H1 (cell line): ENCODE measurements at regions not wholly inside any gene's neighbourhood (a gene's known extent, or its start where the extent isn't known, plus 50 kb on each side); places are given as distances from the start of the nearest gene placed in this dataset.

Experiments
- CTCF ChIA-PET: fragments of 300-600 bp; sonication (Branson Sonifier 250); formaldehyde crosslinking; loops from one replicate; lab custom pipeline; 2021; ENCODE audit not compliant: partially characterized antibody; lab: Charles Lee
- POLR2A ChIA-PET: fragments of 300-600 bp; sonication (Branson Sonifier 250); formaldehyde crosslinking; loops from one replicate; lab custom pipeline; 2021; ENCODE audit warnings: inconsistent platforms; ENCODE audit not compliant: partially characterized antibody; lab: Charles Lee
- DNase-seq, 2 experiments: peaks; one replicate each; pipeline versions ENCODE4 v3.0.0 to v3.0.0-alpha.2; 2010 to 2022; ENCODE audit warnings: low spot score in 2 of 2, low read depth in 1 of 2, mixed read lengths in 1 of 2
- FAIRE-seq: peaks from 2 replicates; lab custom pipeline; 2011; peaks lifted over from hg19 to GRCh38; lab: Jason Lieb, UNC
- H2AFZ ChIP-seq: 2 replicates; pipeline ENCODE4 v1.8.1; 2012; ENCODE audit warnings: low read length, inconsistent platforms
- H2AK5ac ChIP-seq: 2 replicates; pipeline ENCODE4 v1.6.1; 2013; ENCODE audit warnings: low read depth, low read length
- H2BK120ac ChIP-seq: replicated peaks from 2 replicates; pipeline ENCODE3; 2013; ENCODE audit warnings: low read depth, low read length, inconsistent platforms
- H2BK12ac ChIP-seq: 2 replicates; pipeline ENCODE4 v1.6.1; 2013; ENCODE audit warnings: low read depth, low read length
- H2BK15ac ChIP-seq: 2 replicates; pipeline ENCODE4 v1.6.1; 2013; ENCODE audit warnings: low read length
- H2BK20ac ChIP-seq: 2 replicates; pipeline ENCODE4 v1.6.1; 2013; ENCODE audit warnings: low read length
- H2BK5ac ChIP-seq: 2 replicates; pipeline ENCODE4 v1.6.1; 2013; ENCODE audit warnings: low read depth, low read length
- H3K14ac ChIP-seq: 2 replicates; pipeline ENCODE4 v1.6.1; 2013; ENCODE audit warnings: inconsistent platforms; ENCODE audit not compliant: insufficient read length
- H3K18ac ChIP-seq: 2 replicates; pipeline ENCODE4 v1.6.1; 2013; ENCODE audit warnings: low read length; ENCODE audit errors: extremely low read depth
- H3K23ac ChIP-seq: 2 replicates; pipeline ENCODE4 v1.6.1; 2013; ENCODE audit warnings: inconsistent platforms; ENCODE audit not compliant: insufficient read length
- H3K23me2 ChIP-seq: 2 replicates; pipeline ENCODE4 v1.6.1; 2013; ENCODE audit warnings: low read depth, low read length
- H3K27ac ChIP-seq: 2 replicates; pipeline ENCODE4 v1.6.1; 2011; ENCODE audit warnings: low read depth, low read length, inconsistent platforms
- H3K27me3 ChIP-seq, 4 experiments: replicated peaks in 1 of 4; 1 replicate in 1 of 4; 2 replicates in 3 of 4; pipeline versions ENCODE4 v1.6.1 to v1.8.1; 2011 to 2013; ENCODE audit warnings: low read length in 3 of 4, mild to moderate bottlenecking in 3 of 4, inconsistent platforms in 2 of 4, mixed read lengths in 2 of 4, moderate library complexity in 1 of 4; ENCODE audit not compliant: control insufficient read depth in 3 of 4, insufficient read depth in 3 of 4; ENCODE audit errors: extremely low read depth in 1 of 4
- H3K36me3 ChIP-seq, 4 experiments: 2 replicates each; pipeline versions ENCODE4 v1.6.1 to v1.8.1; 2011 to 2013; ENCODE audit warnings: mild to moderate bottlenecking in 4 of 4, low read length in 3 of 4, moderate library complexity in 2 of 4, control low read depth in 1 of 4, inconsistent platforms in 1 of 4; ENCODE audit not compliant: insufficient read depth in 4 of 4, control insufficient read depth in 2 of 4
- H3K4ac ChIP-seq: replicated peaks from 2 replicates; pipeline ENCODE3; 2013; ENCODE audit warnings: low read length, low read depth, mixed read lengths, inconsistent platforms; ENCODE audit not compliant: insufficient read length
- H3K4me1 ChIP-seq, 4 experiments: replicated peaks in 1 of 4; 1 replicate in 1 of 4; 2 replicates in 3 of 4; pipeline versions ENCODE4 v1.6.1 to v1.8.1; 2011 to 2013; ENCODE audit warnings: low read length in 3 of 4, inconsistent platforms in 2 of 4, mixed read lengths in 1 of 4; ENCODE audit not compliant: insufficient read depth in 4 of 4, control insufficient read depth in 3 of 4
- H3K4me2 ChIP-seq, 2 experiments: 2 replicates each; pipeline versions ENCODE4 v1.6.1 to v1.8.1; 2011 to 2013; ENCODE audit warnings: low read depth in 2 of 2, low read length in 2 of 2, control low read depth in 1 of 2, inconsistent platforms in 1 of 2, mild to moderate bottlenecking in 1 of 2; ENCODE audit not compliant: insufficient read depth in 1 of 2
- H3K4me3 ChIP-seq, 4 experiments: fragments of 200-600, 300-600 bp in 1 of 4; sonication (generic), shearing (Covaris generic), sonication (Bioruptor Twin) in 1 of 4; 2 replicates each; pipeline versions ENCODE4 v1.5.1 to v1.8.1; 2011 to 2016; ENCODE audit warnings: low read length in 4 of 4, low read depth in 3 of 4, control low read depth in 2 of 4, inconsistent platforms in 2 of 4, mild to moderate bottlenecking in 2 of 4, mixed read lengths in 1 of 4, moderate library complexity in 1 of 4; ENCODE audit not compliant: insufficient read depth in 2 of 4; ENCODE audit errors: extremely low read depth in 1 of 4
- H3K56ac ChIP-seq: replicated peaks from 2 replicates; pipeline ENCODE3; 2013; ENCODE audit warnings: low read depth, mild to moderate bottlenecking, mixed read lengths, low read length, inconsistent platforms; ENCODE audit not compliant: insufficient read length
- H3K79me1 ChIP-seq: 2 replicates; pipeline ENCODE4 v1.6.1; 2013; ENCODE audit warnings: low read depth, low read length, control low read depth
- H3K79me2 ChIP-seq, 2 experiments: 2 replicates each; pipeline versions ENCODE4 v1.6.1 to v1.8.1; 2012 to 2013; ENCODE audit warnings: low read length in 2 of 2, mild to moderate bottlenecking in 2 of 2, inconsistent platforms in 1 of 2; ENCODE audit not compliant: insufficient read depth in 2 of 2, control insufficient read depth in 1 of 2
- H3K9ac ChIP-seq, 4 experiments: replicated peaks in 1 of 4; 1 replicate in 1 of 4; 2 replicates in 3 of 4; pipeline versions ENCODE4 v1.6.1 to v1.8.1; 2011 to 2013; ENCODE audit warnings: low read depth in 3 of 4, low read length in 3 of 4, control low read depth in 2 of 4, mild to moderate bottlenecking in 2 of 4, moderate library complexity in 2 of 4, inconsistent platforms in 1 of 4; ENCODE audit errors: extremely low read depth in 1 of 4
- H3K9me3 ChIP-seq, 2 experiments: 2 replicates each; pipeline versions ENCODE4 v1.6.1 to v1.8.1; 2012 to 2013; ENCODE audit warnings: mild to moderate bottlenecking in 2 of 2, moderate library complexity in 2 of 2, control low read depth in 1 of 2, inconsistent platforms in 1 of 2, low read depth in 1 of 2, low read length in 1 of 2, mixed read lengths in 1 of 2; ENCODE audit not compliant: insufficient read depth in 2 of 2
- H4K20me1 ChIP-seq, 2 experiments: replicated peaks in 1 of 2; 2 replicates each; pipeline versions ENCODE3 to v1.8.1; 2011 to 2013; ENCODE audit warnings: inconsistent platforms in 2 of 2, low read length in 2 of 2, mild to moderate bottlenecking in 1 of 2; ENCODE audit not compliant: insufficient read depth in 2 of 2, control insufficient read depth in 1 of 2
- H4K5ac ChIP-seq: 2 replicates; pipeline ENCODE4 v1.6.1; 2013; ENCODE audit warnings: low read length, low read depth, mixed read lengths, inconsistent platforms; ENCODE audit not compliant: insufficient read length
- H4K8ac ChIP-seq: 2 replicates; pipeline ENCODE4 v1.8.0; 2013; ENCODE audit warnings: mild to moderate bottlenecking, moderate library complexity, low read length, inconsistent platforms; ENCODE audit not compliant: insufficient read depth; ENCODE audit errors: extremely low read depth
- H4K91ac ChIP-seq: replicated peaks from 2 replicates; pipeline ENCODE3; 2013; ENCODE audit warnings: low read length, mixed read lengths, inconsistent platforms; ENCODE audit not compliant: insufficient read length
- NANOG ChIP-seq: IDR thresholded peaks from 2 replicates; pipeline ENCODE4 v1.6.1; 2011; ENCODE audit warnings: low read length, low read depth, mild to moderate bottlenecking, inconsistent platforms; ENCODE audit not compliant: insufficient read depth, poor library complexity, severe bottlenecking
- RAD21 ChIP-seq, 2 experiments: IDR thresholded peaks in 1 of 2; conservative IDR thresholded peaks in 1 of 2; 2 replicates each; pipeline ENCODE4 v1.6.1; 2011; ENCODE audit warnings: low read depth in 2 of 2, low read length in 2 of 2, improper control_type of control experiment in 1 of 2, inconsistent platforms in 1 of 2, mild to moderate bottlenecking in 1 of 2, moderate library complexity in 1 of 2
- RNF2 ChIP-seq: fragments of 200-900, 300-1000 bp; sonication (generic); IDR thresholded peaks from 2 replicates; pipeline ENCODE4 v1.7.1; 2016; ENCODE audit warnings: borderline replicate concordance, low read depth, mild to moderate bottlenecking, antibody characterized with exemption, low read length; ENCODE audit not compliant: poor library complexity, severe bottlenecking; ENCODE audit errors: missing control alignments
- SIRT6 ChIP-seq: IDR thresholded peaks from one replicate; pipeline ENCODE4 v1.7.1; 2012; ENCODE audit warnings: low read length, inconsistent platforms
- SRF ChIP-seq: IDR thresholded peaks from 2 replicates; pipeline ENCODE4 v1.6.1; 2011; ENCODE audit warnings: mild to moderate bottlenecking, low read depth, low read length, moderate library complexity
- TAF1 ChIP-seq: IDR thresholded peaks from 2 replicates; pipeline ENCODE4 v1.6.1; 2011; ENCODE audit warnings: mild to moderate bottlenecking, low read depth, low read length
- TBP ChIP-seq: IDR thresholded peaks from 2 replicates; pipeline ENCODE4 v1.6.1; 2011; ENCODE audit warnings: low read depth, low read length, improper control_type of control experiment
- WGBS, 2 experiments: shearing (Covaris generic) in 1 of 2; methylation state at CpG; one replicate each; pipeline versions ENCODE4 v1.1.6 to v1.1.7; 2013 to 2015; ENCODE audit warnings: low lambda C conversion rate in 2 of 2, mixed read lengths in 2 of 2, inconsistent platforms in 1 of 2, low coverage in 1 of 2, missing lambda C conversion rate in 1 of 2; ENCODE audit not compliant: insufficient replicate concordance in 2 of 2, insufficient coverage in 1 of 2, insufficient read length in 1 of 2; ENCODE audit errors: extremely low coverage in 1 of 2, missing lambda C conversion rate in 1 of 2; 5-methylcytosine and 5-hydroxymethylcytosine counted together

DNA sequence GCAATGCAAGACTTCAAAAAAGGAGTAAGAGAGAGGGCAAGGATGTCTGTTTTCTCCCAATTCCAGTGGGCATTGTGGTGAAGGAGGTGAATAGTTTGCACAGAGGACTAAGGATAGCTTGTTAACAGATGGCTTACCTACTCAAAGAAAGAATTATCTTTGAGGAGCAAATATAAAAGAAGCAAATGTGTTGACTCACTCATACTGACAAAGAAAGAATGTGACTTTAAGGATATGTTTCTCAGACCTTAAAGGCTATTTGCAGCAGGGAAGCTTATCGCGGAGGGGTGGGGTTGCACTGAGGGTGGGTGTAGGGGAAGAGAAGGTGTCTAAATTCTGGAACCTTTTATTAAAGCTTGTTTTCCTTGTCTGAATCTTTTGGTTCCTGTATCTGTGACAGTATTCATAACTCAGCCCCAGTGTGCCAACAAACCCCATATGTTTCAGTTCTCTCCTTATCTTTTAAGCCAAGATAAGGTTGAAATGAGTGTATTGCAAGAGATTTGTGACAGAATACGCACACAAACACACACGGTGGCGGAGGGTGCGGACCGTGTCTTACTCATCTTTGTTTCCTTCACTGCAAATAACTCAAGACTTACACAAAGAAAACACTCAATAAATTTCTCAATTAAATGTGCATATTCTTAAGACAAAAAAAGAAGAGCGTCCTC, 146.4 kb upstream of the ARID2 start:
- Histone ChIP-seq H3K4me3 (no peak overlapping the region), H3K27ac (no peak overlapping the region), H3K4me2 (no peak overlapping the region), H3K23me2 (no peaks in the 10 kb centered on the region), H2AFZ (no peak overlapping the region), H3K18ac (no peak overlapping the region), H2BK20ac (no peak overlapping the region), H3K9me3 (peaks cover 0 to 21% of the 10 kb centered on the region in 2 experiments; a peak in 2 of 4 replicates), H3K23ac (no peak overlapping the region), H3K79me2 (no peaks in the 10 kb centered on the region), H3K36me3 (no peaks in the 10 kb centered on the region; a peak in 1 of 8 replicates), H4K5ac (no peak overlapping the region), H2AK5ac (no peak overlapping the region), H3K27me3 (no peaks in the 10 kb centered on the region), H3K14ac (no peak overlapping the region), H2BK12ac (no peak overlapping the region), H4K8ac (no peak overlapping the region), H2BK5ac (no peak overlapping the region), H3K56ac (no peak overlapping the region), H3K4me1 (no peaks in the 10 kb centered on the region), H2BK120ac (no peak overlapping the region), H3K9ac (no peak overlapping the region), H4K91ac (no peak overlapping the region), H4K20me1 (no peaks in the 10 kb centered on the region), H3K79me1 (no peaks in the 10 kb centered on the region), H3K4ac (no peak overlapping the region), H2BK15ac (no peak overlapping the region)
- FAIRE-seq = no peak
- CTCF ChIA-PET = interaction anchor here (1.4 kb wide), 1 partner anchor 39 kb away, joined by 4 read pairs; no protein-coding TSS in a partner anchor
- DNase-seq = no peak
- 91% methylated on average over 8 of the region's 8 CpGs; no CpG with 5 or more reads in 1 of the 2 experiments for WGBS, 2 experiments
- POLR2A ChIA-PET = no interaction called here
- TF ChIP-seq SIRT6 (no peak), RNF2 (no peak), TAF1 (no peak), TBP (no peak), SRF (no peak), RAD21 (IDR thresholded peaks at IDR 0.05 in 1 of 2, conservative IDR thresholded peaks at IDR 0.05 in 1 of 2; ENCODE audit: low read depth in 2 of 2, low read length in 2 of 2) (no peak), NANOG (no peak)
